HCT116 (cell line): ENCODE measurements at regions not wholly inside any gene's neighbourhood (a gene's known extent, or its start where the extent isn't known, plus 50 kb on each side); places are given as distances from the start of the nearest gene placed in this dataset.

Experiments used
- ATAC-seq: fragments of 200-7000 bp; cut with Tn5 transposase; 2 replicates; pipeline ENCODE4 v1.9.1; 2020; ENCODE audit warnings: mild to moderate bottlenecking, moderate library complexity
- BruUV-seq: library from RNA; stranded (reverse); fragments of 400-500 nt; replicated peaks from 2 replicates; lab custom pipeline; 2021; lab: Mats Ljungman, UMichigan
- CTCF ChIA-PET: fragments of 300-600 bp; sonication (Branson Sonifier 250); formaldehyde crosslinking; loops from one replicate; lab custom pipeline; 2021; ENCODE audit warnings: antibody characterized with exemption; lab: Charles Lee
- POLR2A ChIA-PET: fragments of 300-600, 350-600 bp; sonication (Branson Sonifier 250); formaldehyde crosslinking; loops from one replicate; lab custom pipeline; 2021; ENCODE audit warnings: antibody characterized with exemption; lab: Charles Lee
- RAD21 ChIA-PET, 2 experiments: fragments of 300-600 bp; sonication (Branson Sonifier 250); formaldehyde crosslinking; loops; one replicate each; lab custom pipeline; 2023; ENCODE audit warnings: low total read pairs in 2 of 2; ENCODE audit not compliant: uncharacterized antibody in 2 of 2, unreplicated experiment in 2 of 2, low non-redundant PET in 1 of 2; lab: Charles Lee
- DNase-seq: peaks from one replicate; pipeline ENCODE4 v3.0.0-alpha.2; 2010; ENCODE audit warnings: low read depth, low spot score
- H2AFZ ChIP-seq: fragments of 200-600 bp; shearing (Covaris generic), sonication (generic); 2 replicates; pipeline ENCODE4 v1.6.1; 2017; ENCODE audit warnings: low read depth, mixed run types, mixed read lengths, antibody characterized with exemption, low read length; ENCODE audit not compliant: poor library complexity, severe bottlenecking
- H3K27ac ChIP-seq: 2 replicates; pipeline ENCODE4 v1.5.1; 2012; ENCODE audit warnings: low read depth, low read length
- H3K27me3 ChIP-seq: fragments of 200-600 bp; sonication (generic); 2 replicates; pipeline ENCODE4 v1.6.1; 2016; ENCODE audit warnings: mixed run types, low read length, mixed read lengths; ENCODE audit not compliant: insufficient read depth
- H3K36me3 ChIP-seq, 2 experiments: fragments of 200-500 bp in 1 of 2; fragments of 200-600 bp in 1 of 2; sonication (Bioruptor generic) in 1 of 2; sonication (generic) in 1 of 2; 2 replicates each; pipeline versions ENCODE4 v1.5.1 to v1.6.1; 2014 to 2016; ENCODE audit warnings: low read length in 2 of 2, inconsistent platforms in 1 of 2, mixed read lengths in 1 of 2, mixed run types in 1 of 2; ENCODE audit not compliant: insufficient read depth in 2 of 2, control insufficient read depth in 1 of 2
- H3K4me1 ChIP-seq, 2 experiments: fragments of 200-600 bp in 1 of 2; sonication (generic) in 1 of 2; 2 replicates each; pipeline versions ENCODE4 v1.5.1 to v1.6.1; 2012 to 2017; ENCODE audit warnings: low read length in 2 of 2, inconsistent platforms in 1 of 2, mild to moderate bottlenecking in 1 of 2, mixed read lengths in 1 of 2, mixed run types in 1 of 2, moderate library complexity in 1 of 2; ENCODE audit not compliant: insufficient read depth in 2 of 2, control insufficient read depth in 1 of 2
- H3K4me2 ChIP-seq: fragments of 200-600 bp; sonication (generic); 2 replicates; pipeline ENCODE4 v1.6.1; 2017; ENCODE audit warnings: mixed run types, low read length, mixed read lengths
- H3K4me3 ChIP-seq, 2 experiments: fragments of 200-600 bp in 1 of 2; sonication (generic) in 1 of 2; replicated peaks in 1 of 2; 2 replicates each; pipeline ENCODE4 v1.5.1; 2011 to 2016; ENCODE audit warnings: low read length in 2 of 2, control low read depth in 1 of 2, low read depth in 1 of 2, mild to moderate bottlenecking in 1 of 2, mixed read lengths in 1 of 2, mixed run types in 1 of 2
- H3K79me2 ChIP-seq: fragments of 200-600 bp; sonication (generic); 2 replicates; pipeline ENCODE4 v1.6.1; 2017; ENCODE audit warnings: mild to moderate bottlenecking, mixed run types, low read length, moderate library complexity, mixed read lengths; ENCODE audit not compliant: insufficient read depth
- H3K9ac ChIP-seq: fragments of 200-600 bp; sonication (generic); 2 replicates; pipeline ENCODE4 v1.6.1; 2016; ENCODE audit warnings: low read length, mixed read lengths
- H3K9me2 ChIP-seq: fragments of 200-600 bp; sonication (generic), shearing (Covaris generic); 2 replicates; pipeline ENCODE4 v1.6.1; 2017; ENCODE audit warnings: mixed run types, mild to moderate bottlenecking, moderate library complexity; ENCODE audit not compliant: insufficient read depth
- H3K9me3 ChIP-seq, 2 experiments: fragments of 200-500 bp in 1 of 2; fragments of 200-600 bp in 1 of 2; sonication (Bioruptor generic) in 1 of 2; sonication (generic) in 1 of 2; 2 replicates each; pipeline ENCODE4 v1.6.1; 2014 to 2017; ENCODE audit warnings: low read length in 2 of 2, mixed read lengths in 2 of 2, inconsistent platforms in 1 of 2, low read depth in 1 of 2, mild to moderate bottlenecking in 1 of 2, mixed run types in 1 of 2, moderate library complexity in 1 of 2; ENCODE audit not compliant: control insufficient read depth in 1 of 2, insufficient read depth in 1 of 2
- H4K20me1 ChIP-seq: fragments of 200-600 bp; sonication (generic), shearing (Covaris generic); 2 replicates; pipeline ENCODE4 v1.6.1; 2017; ENCODE audit warnings: mixed run types, mild to moderate bottlenecking, moderate library complexity; ENCODE audit not compliant: insufficient read depth
- CBX3 ChIP-seq: IDR thresholded peaks from 2 replicates; pipeline ENCODE4 v1.6.1; 2012; ENCODE audit warnings: low read depth
- ELF1 ChIP-seq: IDR thresholded peaks from 2 replicates; pipeline ENCODE4 v1.6.1; 2012; ENCODE audit warnings: low read depth, borderline replicate concordance
- EZH2 ChIP-seq: fragments of 200-600 bp; sonication (generic); IDR thresholded peaks from 2 replicates; pipeline ENCODE4 v1.6.1; 2017; ENCODE audit warnings: antibody characterized with exemption, mixed run types
- EZH2phosphoT487 ChIP-seq: fragments of 200-600 bp; IDR thresholded peaks from 2 replicates; pipeline ENCODE4 v1.6.1; 2018; ENCODE audit warnings: antibody characterized with exemption, borderline replicate concordance
- TCF7L2 ChIP-seq: IDR thresholded peaks from 2 replicates; pipeline ENCODE4 v1.7.0; 2011; ENCODE audit warnings: borderline replicate concordance, inconsistent platforms; ENCODE audit not compliant: insufficient read depth, insufficient read length; ENCODE audit errors: extremely low read depth
- YY1 ChIP-seq: IDR thresholded peaks from 2 replicates; pipeline ENCODE4 v1.6.1; 2011; ENCODE audit warnings: low read length, low read depth, moderate library complexity, mild to moderate bottlenecking; ENCODE audit not compliant: insufficient replicate concordance; ENCODE audit errors: extremely low read depth
- ZFX ChIP-seq: fragments of 450-650 bp; IDR thresholded peaks from 2 replicates; pipeline ENCODE4 v1.6.1; 2017
- ZNF274 ChIP-seq: fragments of 200-500 bp; sonication (Bioruptor generic); IDR thresholded peaks from 2 replicates; pipeline ENCODE4 v1.6.1; 2014; ENCODE audit warnings: mild to moderate bottlenecking, low read depth, low read length, inconsistent platforms
- intact Hi-C: fragments of 100-400 bp; cut with micrococcal nuclease; formaldehyde crosslinking; loops from 2 replicates; pipeline ENCODE4 v1.10.0; 2022
- TF ChIP-seq, protein P1 (sequence below), 3 experiments: fragments of 200-600 bp in 1 of 3; sonication (generic) in 1 of 3; IDR thresholded peaks in 2 of 3; conservative IDR thresholded peaks in 1 of 3; 2 replicates each; pipeline ENCODE4 v1.5.1; 2012 to 2017; ENCODE audit warnings: low read depth in 2 of 3, low read length in 2 of 3, antibody characterized with exemption in 1 of 3, borderline replicate concordance in 1 of 3, control low read depth in 1 of 3, mild to moderate bottlenecking in 1 of 3, mixed read lengths in 1 of 3, mixed run types in 1 of 3, moderate library complexity in 1 of 3; ENCODE audit not compliant: insufficient read depth in 1 of 3
- TF ChIP-seq, protein P2 (sequence below): IDR thresholded peaks from 2 replicates; pipeline ENCODE4 v1.6.1; 2012

DNA sequence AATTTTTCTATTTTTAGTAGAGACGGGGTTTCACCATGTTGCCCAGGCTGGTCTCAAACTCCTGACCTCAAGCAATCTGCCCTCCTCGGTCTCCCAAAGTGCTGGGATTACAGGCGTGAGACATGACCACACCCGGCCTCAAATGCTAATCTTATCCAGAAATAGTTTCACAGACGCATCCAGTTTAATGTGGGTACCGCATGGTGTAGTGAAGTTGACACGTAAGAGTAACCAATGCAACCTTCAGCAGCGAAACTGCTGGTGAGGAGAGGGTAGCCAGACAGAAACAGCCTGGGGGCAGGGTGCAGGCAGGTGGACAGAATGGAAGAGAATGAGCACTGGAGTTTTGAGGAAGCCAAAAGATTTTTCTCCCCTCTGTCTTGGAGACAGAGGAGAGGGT, 63.5 kb upstream of the FAM180A start:
- BruUV-seq, result no TSS peak
- Histone ChIP-seq H3K4me1 (no peaks in the 10 kb centered on the region), H3K9me2 (no peaks in the 10 kb centered on the region), H3K4me2 (no peak overlapping the region), H3K36me3 (no peaks in the 10 kb centered on the region), H3K79me2 (no peaks in the 10 kb centered on the region), H4K20me1 (no peaks in the 10 kb centered on the region), H3K4me3 (no peak overlapping the region), H3K27ac (no peak overlapping the region), H2AFZ (no peak overlapping the region), H3K9me3 (no peaks in the 10 kb centered on the region), H3K9ac (no peak overlapping the region), H3K27me3 (peaks cover 9% of the 10 kb centered on the region; the same call in 1 of the 2 replicates)
- ChIA-PET CTCF (no interaction called here), POLR2A (no interaction called here), RAD21 (no interaction called here)
- ATAC-seq (no peak), DNase-seq (no peak)
- TF ChIP-seq ELF1, result no peak
- no peak for TF ChIP-seq CBX3
- no peak for TF ChIP-seq TCF7L2
- TF ChIP-seq EZH2phosphoT487, result no peak
- no peak for TF ChIP-seq ZNF274
- TF ChIP-seq, protein P1, sequence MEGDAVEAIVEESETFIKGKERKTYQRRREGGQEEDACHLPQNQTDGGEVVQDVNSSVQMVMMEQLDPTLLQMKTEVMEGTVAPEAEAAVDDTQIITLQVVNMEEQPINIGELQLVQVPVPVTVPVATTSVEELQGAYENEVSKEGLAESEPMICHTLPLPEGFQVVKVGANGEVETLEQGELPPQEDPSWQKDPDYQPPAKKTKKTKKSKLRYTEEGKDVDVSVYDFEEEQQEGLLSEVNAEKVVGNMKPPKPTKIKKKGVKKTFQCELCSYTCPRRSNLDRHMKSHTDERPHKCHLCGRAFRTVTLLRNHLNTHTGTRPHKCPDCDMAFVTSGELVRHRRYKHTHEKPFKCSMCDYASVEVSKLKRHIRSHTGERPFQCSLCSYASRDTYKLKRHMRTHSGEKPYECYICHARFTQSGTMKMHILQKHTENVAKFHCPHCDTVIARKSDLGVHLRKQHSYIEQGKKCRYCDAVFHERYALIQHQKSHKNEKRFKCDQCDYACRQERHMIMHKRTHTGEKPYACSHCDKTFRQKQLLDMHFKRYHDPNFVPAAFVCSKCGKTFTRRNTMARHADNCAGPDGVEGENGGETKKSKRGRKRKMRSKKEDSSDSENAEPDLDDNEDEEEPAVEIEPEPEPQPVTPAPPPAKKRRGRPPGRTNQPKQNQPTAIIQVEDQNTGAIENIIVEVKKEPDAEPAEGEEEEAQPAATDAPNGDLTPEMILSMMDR (IDR thresholded peaks at IDR 0.05 in 2 of 3, conservative IDR thresholded peaks at IDR 0.05 in 1 of 3; ENCODE audit: borderline replicate concordance in 1 of 3, insufficient read depth in 1 of 3, low read depth in 2 of 3, low read length in 2 of 3), result no peak
- intact Hi-C loops, result no loop called here

DNA sequence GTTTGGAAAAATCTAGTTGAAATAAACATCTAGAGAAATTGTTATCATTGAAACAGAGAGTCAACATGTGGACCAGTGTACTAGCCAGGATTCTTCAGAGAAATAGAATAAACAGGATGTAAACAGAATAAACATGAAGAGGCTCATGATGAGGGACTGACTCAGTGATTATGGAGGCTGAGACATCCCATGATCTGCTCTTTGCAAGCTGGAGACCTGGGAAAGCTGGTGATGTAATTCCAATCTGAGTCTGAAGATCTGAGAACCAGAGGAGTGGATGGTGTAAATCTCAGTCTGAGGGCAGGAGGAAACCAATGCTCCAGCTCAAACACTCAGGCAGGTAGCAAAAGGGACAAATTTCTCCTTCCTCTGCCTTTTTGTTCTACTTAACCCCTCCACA, 62.9 kb upstream of the FAM180A start:
- no peak for TF ChIP-seq EZH2
- no peak for TF ChIP-seq YY1
- TF ChIP-seq, protein P2, sequence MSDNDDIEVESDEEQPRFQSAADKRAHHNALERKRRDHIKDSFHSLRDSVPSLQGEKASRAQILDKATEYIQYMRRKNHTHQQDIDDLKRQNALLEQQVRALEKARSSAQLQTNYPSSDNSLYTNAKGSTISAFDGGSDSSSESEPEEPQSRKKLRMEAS, result no peak
- no peak for TF ChIP-seq ZFX
- TF ChIP-seq, all 23 proteins: peak for 0
- POLR2A ChIA-PET, result no interaction called here
- intact Hi-C loops, result no loop called here
- H3K27ac ChIP-seq, result no peak overlapping the region
- no peak for ATAC-seq
- no peaks in the 10 kb centered on the region for H3K79me2 ChIP-seq
- CTCF ChIA-PET, result no interaction called here
- no peaks in the 10 kb centered on the region for H4K20me1 ChIP-seq
- H3K4me3 ChIP-seq, result no peak overlapping the region
- H2AFZ ChIP-seq, result no peak overlapping the region
- peaks cover 9% of the 10 kb centered on the region; the same call in 1 of the 2 replicates for H3K27me3 ChIP-seq
- no peaks in the 10 kb centered on the region for H3K9me2 ChIP-seq
- H3K4me2 ChIP-seq, result no peak overlapping the region
- no peaks in the 10 kb centered on the region for H3K36me3 ChIP-seq
- DNase-seq, result no peak
- H3K4me1 ChIP-seq, result no peaks in the 10 kb centered on the region
- RAD21 ChIA-PET, result no interaction called here
- no TSS peak for BruUV-seq
- no peak overlapping the region for H3K9ac ChIP-seq
- H3K9me3 ChIP-seq, result no peaks in the 10 kb centered on the region
